SU-DHL-6 (cell line): ENCODE measurements at regions not wholly inside any gene's neighbourhood (a gene's known extent, or its start where the extent isn't known, plus 50 kb on each side); places are given as distances from the start of the nearest gene placed in this dataset.

Experiments
- EZH2phosphoT487 ChIP-seq: fragments of 200-600 bp; sonication (generic), shearing (Covaris generic); conservative IDR thresholded peaks from 2 replicates; pipeline ENCODE4 v1.6.1; 2018; ENCODE audit warnings: mild to moderate bottlenecking, antibody characterized with exemption, low read length, moderate library complexity, mixed read lengths
- TF ChIP-seq, protein P1 (sequence below): fragments of 200-600 bp; sonication (generic); IDR thresholded peaks from one replicate; pipeline ENCODE4 v1.5.1; 2017; ENCODE audit warnings: antibody characterized with exemption, mild to moderate bottlenecking, low read length, moderate library complexity; ENCODE audit not compliant: insufficient read depth, poor library complexity, severe bottlenecking

GRCh38 chr9:13444245-13445102 is 165.0 kb upstream of the MPDZ start:
- TF ChIP-seq, protein P1, sequence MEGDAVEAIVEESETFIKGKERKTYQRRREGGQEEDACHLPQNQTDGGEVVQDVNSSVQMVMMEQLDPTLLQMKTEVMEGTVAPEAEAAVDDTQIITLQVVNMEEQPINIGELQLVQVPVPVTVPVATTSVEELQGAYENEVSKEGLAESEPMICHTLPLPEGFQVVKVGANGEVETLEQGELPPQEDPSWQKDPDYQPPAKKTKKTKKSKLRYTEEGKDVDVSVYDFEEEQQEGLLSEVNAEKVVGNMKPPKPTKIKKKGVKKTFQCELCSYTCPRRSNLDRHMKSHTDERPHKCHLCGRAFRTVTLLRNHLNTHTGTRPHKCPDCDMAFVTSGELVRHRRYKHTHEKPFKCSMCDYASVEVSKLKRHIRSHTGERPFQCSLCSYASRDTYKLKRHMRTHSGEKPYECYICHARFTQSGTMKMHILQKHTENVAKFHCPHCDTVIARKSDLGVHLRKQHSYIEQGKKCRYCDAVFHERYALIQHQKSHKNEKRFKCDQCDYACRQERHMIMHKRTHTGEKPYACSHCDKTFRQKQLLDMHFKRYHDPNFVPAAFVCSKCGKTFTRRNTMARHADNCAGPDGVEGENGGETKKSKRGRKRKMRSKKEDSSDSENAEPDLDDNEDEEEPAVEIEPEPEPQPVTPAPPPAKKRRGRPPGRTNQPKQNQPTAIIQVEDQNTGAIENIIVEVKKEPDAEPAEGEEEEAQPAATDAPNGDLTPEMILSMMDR: no peak
- no peak for TF ChIP-seq EZH2phosphoT487
